HepG2 (cell line): ENCODE measurements at regions not wholly inside any gene's neighbourhood (a gene's known extent, or its start where the extent isn't known, plus 50 kb on each side); places are given as distances from the start of the nearest gene placed in this dataset.

Experiments
- ARID2 ChIP-seq: sonication (generic); formaldehyde crosslinking; IDR thresholded peaks from 2 replicates; pipeline ENCODE4 v1.8.1; 2022; ENCODE audit warnings: mild to moderate bottlenecking, missing genetic modification reagents, borderline replicate concordance
- HIVEP1 ChIP-seq: sonication (generic); formaldehyde crosslinking; IDR thresholded peaks from 2 replicates; pipeline ENCODE4 v1.4.0; 2020; ENCODE audit warnings: mild to moderate bottlenecking, missing genetic modification reagents
- KLF9 ChIP-seq: IDR thresholded peaks from 2 replicates; pipeline ENCODE4 v1.6.1; 2016; ENCODE audit warnings: low read depth
- MAFG ChIP-seq: sonication (generic); formaldehyde crosslinking; IDR thresholded peaks from 2 replicates; pipeline ENCODE4 v1.5.1; 2020; ENCODE audit warnings: mild to moderate bottlenecking, missing genetic modification reagents
- MIER2 ChIP-seq: IDR thresholded peaks from 2 replicates; pipeline ENCODE4 v1.6.1; 2016; ENCODE audit warnings: missing biosample characterization, missing genetic modification reagents
- MZF1 ChIP-seq: sonication (generic); formaldehyde crosslinking; IDR thresholded peaks from 2 replicates; pipeline ENCODE4 v1.8.1; 2023; ENCODE audit warnings: mild to moderate bottlenecking, missing genetic modification reagents, borderline replicate concordance
- NR2C2 ChIP-seq: sonication (generic); formaldehyde crosslinking; IDR thresholded peaks from 2 replicates; pipeline ENCODE4 v1.4.0; 2020; ENCODE audit warnings: missing genetic modification reagents, mild to moderate bottlenecking, moderate library complexity, borderline replicate concordance
- PBX2 ChIP-seq: IDR thresholded peaks from 2 replicates; pipeline ENCODE4 v1.6.1; 2016; ENCODE audit warnings: control low read depth
- THYN1 ChIP-seq: sonication (generic); formaldehyde crosslinking; IDR thresholded peaks from 2 replicates; pipeline ENCODE4 v1.8.1; 2023; ENCODE audit warnings: low read depth, mild to moderate bottlenecking, moderate library complexity, missing genetic modification reagents, borderline replicate concordance
- ZNF235 ChIP-seq: sonication (generic); formaldehyde crosslinking; IDR thresholded peaks from 2 replicates; pipeline ENCODE4 v1.8.1; 2023; ENCODE audit warnings: mild to moderate bottlenecking, missing genetic modification reagents, borderline replicate concordance
- TF ChIP-seq, protein P1 (sequence below): sonication (generic); formaldehyde crosslinking; IDR thresholded peaks from 2 replicates; pipeline ENCODE4 v1.8.0; 2022; ENCODE audit warnings: missing genetic modification reagents, mild to moderate bottlenecking, moderate library complexity, borderline replicate concordance

DNA sequence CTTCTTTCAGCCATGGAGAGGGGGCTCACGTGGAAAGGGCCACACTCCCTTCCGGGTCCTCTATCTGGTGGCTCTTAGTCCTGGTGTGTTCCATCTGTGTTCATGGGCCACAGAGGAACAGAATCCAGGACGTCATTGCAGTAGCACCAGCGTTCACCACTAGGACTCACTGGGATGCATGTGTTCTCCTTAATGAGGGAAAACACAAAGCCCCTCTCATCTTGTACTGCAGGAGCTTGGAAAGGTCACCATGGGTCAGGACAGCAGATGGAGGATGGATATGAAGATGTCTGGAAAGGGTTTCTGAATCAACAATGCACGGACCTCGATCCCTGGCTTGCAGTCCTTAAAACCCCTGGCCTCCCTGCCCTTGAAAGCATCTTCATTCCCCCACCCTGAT lies 113.8 kb upstream of the THY1 start (continued):
- TF ChIP-seq MZF1 (no peak), HIVEP1 (CRISPR knock-in tag) (no peak), PBX2 (no peak), MAFG (no peak), ZNF235 (CRISPR knock-in tag) (no peak), MIER2 (no peak), NR2C2 (CRISPR knock-in tag) (no peak), KLF9 (CRISPR knock-in tag) (no peak), THYN1 (CRISPR knock-in tag) (no peak), ARID2 (CRISPR knock-in tag) (no peak)
- TF ChIP-seq, protein P1, sequence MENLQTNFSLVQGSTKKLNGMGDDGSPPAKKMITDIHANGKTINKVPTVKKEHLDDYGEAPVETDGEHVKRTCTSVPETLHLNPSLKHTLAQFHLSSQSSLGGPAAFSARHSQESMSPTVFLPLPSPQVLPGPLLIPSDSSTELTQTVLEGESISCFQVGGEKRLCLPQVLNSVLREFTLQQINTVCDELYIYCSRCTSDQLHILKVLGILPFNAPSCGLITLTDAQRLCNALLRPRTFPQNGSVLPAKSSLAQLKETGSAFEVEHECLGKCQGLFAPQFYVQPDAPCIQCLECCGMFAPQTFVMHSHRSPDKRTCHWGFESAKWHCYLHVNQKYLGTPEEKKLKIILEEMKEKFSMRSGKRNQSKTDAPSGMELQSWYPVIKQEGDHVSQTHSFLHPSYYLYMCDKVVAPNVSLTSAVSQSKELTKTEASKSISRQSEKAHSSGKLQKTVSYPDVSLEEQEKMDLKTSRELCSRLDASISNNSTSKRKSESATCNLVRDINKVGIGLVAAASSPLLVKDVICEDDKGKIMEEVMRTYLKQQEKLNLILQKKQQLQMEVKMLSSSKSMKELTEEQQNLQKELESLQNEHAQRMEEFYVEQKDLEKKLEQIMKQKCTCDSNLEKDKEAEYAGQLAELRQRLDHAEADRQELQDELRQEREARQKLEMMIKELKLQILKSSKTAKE (CRISPR knock-in tag): no peak
